ENCODE measurements at regions not wholly inside any gene's neighbourhood (a gene's known extent, or its start where the extent isn't known, plus 50 kb on each side); places are given as distances from the start of the nearest gene placed in this dataset.

GRCh38 chr14:71536015-71536740 is 396.1 kb upstream of the RGS6 start:
- Histone ChIP-seq H3K4me3 (ENCODE audit: low read depth in 1 of 2, low read length in 2 of 2) (no peak overlapping the region), H3K27ac (ENCODE audit: low read depth, low read length) (no peak overlapping the region), H3K27me3 (ENCODE audit: control insufficient read depth in 1 of 2, insufficient read depth in 2 of 2, low read length in 2 of 2) (no peaks in the 10 kb centered on the region), H3K9ac (ENCODE audit: low read length) (no peak overlapping the region), H3K36me3 (ENCODE audit: insufficient read depth, low read length) (no peaks in the 10 kb centered on the region), H3K9me3 (ENCODE audit: low read length) (no peaks in the 10 kb centered on the region), H3K4me1 (ENCODE audit: insufficient read depth, low read length) (peaks cover 30% of the 10 kb centered on the region)

GRCh38 chr14:71536927-71537772 is 395.1 kb upstream of the RGS6 start:
- no peaks in the 10 kb centered on the region for H3K27me3 ChIP-seq (ENCODE audit: control insufficient read depth in 1 of 2, insufficient read depth in 2 of 2, low read length in 2 of 2)

GRCh38 chr14:71538288-71538687 is 393.9 kb upstream of the RGS6 start:
- Histone ChIP-seq H3K9ac (ENCODE audit: low read length) (no peak overlapping the region), H3K4me1 (ENCODE audit: insufficient read depth, low read length) (peaks cover 30% of the 10 kb centered on the region), H3K27ac (ENCODE audit: low read depth, low read length) (no peak overlapping the region)

More at GRCh38 chr14:71536927-71537772, 395.1 kb upstream of the RGS6 start:
- Histone ChIP-seq H3K36me3 (ENCODE audit: insufficient read depth, low read length) (no peaks in the 10 kb centered on the region), H3K9ac (ENCODE audit: low read length) (no peak overlapping the region), H3K27ac (ENCODE audit: low read depth, low read length) (no peak overlapping the region), H3K4me3 (ENCODE audit: low read depth in 1 of 2, low read length in 2 of 2) (no peak overlapping the region), H3K4me1 (ENCODE audit: insufficient read depth, low read length) (peaks cover 30% of the 10 kb centered on the region), H3K9me3 (ENCODE audit: low read length) (no peaks in the 10 kb centered on the region)

GRCh38 chr14:71538938-71539649 is 393.1 kb upstream of the RGS6 start:
- Histone ChIP-seq H3K4me3 (ENCODE audit: low read depth in 1 of 2, low read length in 2 of 2) (no peak overlapping the region), H3K36me3 (ENCODE audit: insufficient read depth, low read length) (no peaks in the 10 kb centered on the region)

More at GRCh38 chr14:71538288-71538687, 393.9 kb upstream of the RGS6 start:
- Histone ChIP-seq H3K4me3 (ENCODE audit: low read depth in 1 of 2, low read length in 2 of 2) (no peak overlapping the region), H3K36me3 (ENCODE audit: insufficient read depth, low read length) (no peaks in the 10 kb centered on the region), H3K9me3 (ENCODE audit: low read length) (no peaks in the 10 kb centered on the region), H3K27me3 (ENCODE audit: control insufficient read depth in 1 of 2, insufficient read depth in 2 of 2, low read length in 2 of 2) (no peaks in the 10 kb centered on the region)

GRCh38 chr14:71539650-71540285 is 392.5 kb upstream of the RGS6 start:
- Histone ChIP-seq H3K27me3 (ENCODE audit: control insufficient read depth in 1 of 2, insufficient read depth in 2 of 2, low read length in 2 of 2) (no peaks in the 10 kb centered on the region), H3K4me3 (ENCODE audit: low read depth in 1 of 2, low read length in 2 of 2) (no peak overlapping the region), H3K9me3 (ENCODE audit: low read length) (no peaks in the 10 kb centered on the region), H3K36me3 (ENCODE audit: insufficient read depth, low read length) (no peaks in the 10 kb centered on the region), H3K9ac (ENCODE audit: low read length) (no peak overlapping the region), H3K4me1 (ENCODE audit: insufficient read depth, low read length) (peaks cover 30% of the 10 kb centered on the region), H3K27ac (ENCODE audit: low read depth, low read length) (no peak overlapping the region)

More at GRCh38 chr14:71538938-71539649, 393.1 kb upstream of the RGS6 start:
- Histone ChIP-seq H3K9me3 (ENCODE audit: low read length) (no peaks in the 10 kb centered on the region), H3K27ac (ENCODE audit: low read depth, low read length) (no peak overlapping the region), H3K9ac (ENCODE audit: low read length) (no peak overlapping the region), H3K4me1 (ENCODE audit: insufficient read depth, low read length) (peaks cover 30% of the 10 kb centered on the region), H3K27me3 (ENCODE audit: control insufficient read depth in 1 of 2, insufficient read depth in 2 of 2, low read length in 2 of 2) (no peaks in the 10 kb centered on the region)

GRCh38 chr14:71541271-71541670 is 391.0 kb upstream of the RGS6 start:
- Histone ChIP-seq H3K36me3 (ENCODE audit: insufficient read depth, low read length) (no peaks in the 10 kb centered on the region), H3K27me3 (ENCODE audit: control insufficient read depth in 1 of 2, insufficient read depth in 2 of 2, low read length in 2 of 2) (no peaks in the 10 kb centered on the region), H3K9me3 (ENCODE audit: low read length) (no peaks in the 10 kb centered on the region), H3K27ac (ENCODE audit: low read depth, low read length) (no peak overlapping the region), H3K4me1 (ENCODE audit: insufficient read depth, low read length) (peaks cover 22% of the 10 kb centered on the region), H3K4me3 (ENCODE audit: low read depth in 1 of 2, low read length in 2 of 2) (no peak overlapping the region), H3K9ac (ENCODE audit: low read length) (no peak overlapping the region)

GRCh38 chr14:71541973-71542690 is 390.1 kb upstream of the RGS6 start:
- Histone ChIP-seq H3K9me3 (ENCODE audit: low read length) (no peaks in the 10 kb centered on the region), H3K27ac (ENCODE audit: low read depth, low read length) (no peak overlapping the region)

GRCh38 chr14:71549421-71550050 is 382.7 kb upstream of the RGS6 start:
- Histone ChIP-seq H3K36me3 (ENCODE audit: insufficient read depth, low read length) (no peaks in the 10 kb centered on the region), H3K9me3 (ENCODE audit: low read length) (no peaks in the 10 kb centered on the region), H3K4me1 (ENCODE audit: insufficient read depth, low read length) (no peaks in the 10 kb centered on the region), H3K4me3 (ENCODE audit: low read depth in 1 of 2, low read length in 2 of 2) (no peak overlapping the region), H3K9ac (ENCODE audit: low read length) (no peak overlapping the region), H3K27me3 (ENCODE audit: control insufficient read depth in 1 of 2, insufficient read depth in 2 of 2, low read length in 2 of 2) (no peaks in the 10 kb centered on the region), H3K27ac (ENCODE audit: low read depth, low read length) (no peak overlapping the region)

More at GRCh38 chr14:71541973-71542690, 390.1 kb upstream of the RGS6 start:
- no peak overlapping the region for H3K4me3 ChIP-seq (ENCODE audit: low read depth in 1 of 2, low read length in 2 of 2)
- no peaks in the 10 kb centered on the region for H3K27me3 ChIP-seq (ENCODE audit: control insufficient read depth in 1 of 2, insufficient read depth in 2 of 2, low read length in 2 of 2)
- no peaks in the 10 kb centered on the region for H3K36me3 ChIP-seq (ENCODE audit: insufficient read depth, low read length)
- H3K9ac ChIP-seq (ENCODE audit: low read length), result no peak overlapping the region
- H3K4me1 ChIP-seq (ENCODE audit: insufficient read depth, low read length), result peaks cover 14% of the 10 kb centered on the region

GRCh38 chr14:71550367-71550766 is 381.9 kb upstream of the RGS6 start:
- Histone ChIP-seq H3K36me3 (ENCODE audit: insufficient read depth, low read length) (no peaks in the 10 kb centered on the region), H3K27me3 (ENCODE audit: control insufficient read depth in 1 of 2, insufficient read depth in 2 of 2, low read length in 2 of 2) (no peaks in the 10 kb centered on the region), H3K9me3 (ENCODE audit: low read length) (no peaks in the 10 kb centered on the region), H3K4me1 (ENCODE audit: insufficient read depth, low read length) (no peaks in the 10 kb centered on the region), H3K4me3 (ENCODE audit: low read depth in 1 of 2, low read length in 2 of 2) (no peak overlapping the region), H3K27ac (ENCODE audit: low read depth, low read length) (no peak overlapping the region), H3K9ac (ENCODE audit: low read length) (no peak overlapping the region)

- no peak overlapping the region for H3K27ac ChIP-seq (ENCODE audit: low read depth, low read length)
- no peak overlapping the region for H3K9ac ChIP-seq (ENCODE audit: low read length)
- H3K4me3 ChIP-seq (ENCODE audit: low read depth in 1 of 2, low read length in 2 of 2), result no peak overlapping the region
- no peaks in the 10 kb centered on the region for H3K27me3 ChIP-seq (ENCODE audit: control insufficient read depth in 1 of 2, insufficient read depth in 2 of 2, low read length in 2 of 2)
- H3K4me1 ChIP-seq (ENCODE audit: insufficient read depth, low read length), result no peaks in the 10 kb centered on the region
- H3K9me3 ChIP-seq (ENCODE audit: low read length), result no peaks in the 10 kb centered on the region
- H3K36me3 ChIP-seq (ENCODE audit: insufficient read depth, low read length), result no peaks in the 10 kb centered on the region
Observed at GRCh38 chr14:71551291-71551950, 380.8 kb upstream of the RGS6 start.

Measured in muscle layer of colon (tissue), 2 donors.